ENCODE measurements at regions not wholly inside any gene's neighbourhood (a gene's known extent, or its start where the extent isn't known, plus 50 kb on each side); places are given as distances from the start of the nearest gene placed in this dataset.

DNA sequence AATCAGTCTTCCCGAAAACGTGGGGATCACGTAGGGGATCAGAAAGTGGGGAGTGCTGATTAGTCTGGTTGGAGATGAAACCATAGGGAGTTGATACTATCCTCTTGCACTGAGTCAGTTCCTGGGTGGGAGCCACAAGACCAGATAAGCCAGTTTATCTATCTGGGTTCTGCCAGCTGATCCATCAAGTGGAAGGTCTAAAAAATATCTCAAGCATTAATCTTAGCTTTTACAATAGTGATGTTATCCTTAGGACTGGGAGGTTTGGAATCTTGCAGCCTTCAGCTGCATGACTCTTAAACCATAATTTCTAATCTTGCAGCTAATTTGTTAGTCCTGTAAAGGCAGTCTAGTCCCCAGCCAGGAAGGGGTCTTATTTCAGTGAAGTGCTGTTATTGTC, 2474.2 kb downstream of the PCDH9 start:
- ATAC-seq (no peak), DNase-seq (ENCODE audit: low spot score) (no peak)
- no peak for TF ChIP-seq POLR2AphosphoS5 (IDR thresholded peaks at IDR 0.05; ENCODE audit: low read depth)
- TF ChIP-seq, protein P1, sequence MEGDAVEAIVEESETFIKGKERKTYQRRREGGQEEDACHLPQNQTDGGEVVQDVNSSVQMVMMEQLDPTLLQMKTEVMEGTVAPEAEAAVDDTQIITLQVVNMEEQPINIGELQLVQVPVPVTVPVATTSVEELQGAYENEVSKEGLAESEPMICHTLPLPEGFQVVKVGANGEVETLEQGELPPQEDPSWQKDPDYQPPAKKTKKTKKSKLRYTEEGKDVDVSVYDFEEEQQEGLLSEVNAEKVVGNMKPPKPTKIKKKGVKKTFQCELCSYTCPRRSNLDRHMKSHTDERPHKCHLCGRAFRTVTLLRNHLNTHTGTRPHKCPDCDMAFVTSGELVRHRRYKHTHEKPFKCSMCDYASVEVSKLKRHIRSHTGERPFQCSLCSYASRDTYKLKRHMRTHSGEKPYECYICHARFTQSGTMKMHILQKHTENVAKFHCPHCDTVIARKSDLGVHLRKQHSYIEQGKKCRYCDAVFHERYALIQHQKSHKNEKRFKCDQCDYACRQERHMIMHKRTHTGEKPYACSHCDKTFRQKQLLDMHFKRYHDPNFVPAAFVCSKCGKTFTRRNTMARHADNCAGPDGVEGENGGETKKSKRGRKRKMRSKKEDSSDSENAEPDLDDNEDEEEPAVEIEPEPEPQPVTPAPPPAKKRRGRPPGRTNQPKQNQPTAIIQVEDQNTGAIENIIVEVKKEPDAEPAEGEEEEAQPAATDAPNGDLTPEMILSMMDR (conservative IDR thresholded peaks at IDR 0.05; ENCODE audit: low read depth in 2 of 2) = no peak
- no peak for TF ChIP-seq NANOG (IDR thresholded peaks at IDR 0.05; ENCODE audit: borderline replicate concordance)
- no peak for TF ChIP-seq EZH2 (IDR thresholded peaks at IDR 0.05; ENCODE audit: low read depth, unreplicated experiment)
- no peak for TF ChIP-seq JUNB (IDR thresholded peaks at IDR 0.05; ENCODE audit: unreplicated experiment)
- no peak for TF ChIP-seq EZH2phosphoT487 (IDR thresholded peaks at IDR 0.05; ENCODE audit: unreplicated experiment)
- TF ChIP-seq ZNF331 (CRISPR knock-in tag; IDR thresholded peaks at IDR 0.05; ENCODE audit: low read depth) = no peak
- no peak for TF ChIP-seq STAT1 (IDR thresholded peaks at IDR 0.05; ENCODE audit: unreplicated experiment)
- no peak for TF ChIP-seq CREB1 (CRISPR knock-in tag; IDR thresholded peaks at IDR 0.05; ENCODE audit: low read depth)
- TF ChIP-seq, protein P2, sequence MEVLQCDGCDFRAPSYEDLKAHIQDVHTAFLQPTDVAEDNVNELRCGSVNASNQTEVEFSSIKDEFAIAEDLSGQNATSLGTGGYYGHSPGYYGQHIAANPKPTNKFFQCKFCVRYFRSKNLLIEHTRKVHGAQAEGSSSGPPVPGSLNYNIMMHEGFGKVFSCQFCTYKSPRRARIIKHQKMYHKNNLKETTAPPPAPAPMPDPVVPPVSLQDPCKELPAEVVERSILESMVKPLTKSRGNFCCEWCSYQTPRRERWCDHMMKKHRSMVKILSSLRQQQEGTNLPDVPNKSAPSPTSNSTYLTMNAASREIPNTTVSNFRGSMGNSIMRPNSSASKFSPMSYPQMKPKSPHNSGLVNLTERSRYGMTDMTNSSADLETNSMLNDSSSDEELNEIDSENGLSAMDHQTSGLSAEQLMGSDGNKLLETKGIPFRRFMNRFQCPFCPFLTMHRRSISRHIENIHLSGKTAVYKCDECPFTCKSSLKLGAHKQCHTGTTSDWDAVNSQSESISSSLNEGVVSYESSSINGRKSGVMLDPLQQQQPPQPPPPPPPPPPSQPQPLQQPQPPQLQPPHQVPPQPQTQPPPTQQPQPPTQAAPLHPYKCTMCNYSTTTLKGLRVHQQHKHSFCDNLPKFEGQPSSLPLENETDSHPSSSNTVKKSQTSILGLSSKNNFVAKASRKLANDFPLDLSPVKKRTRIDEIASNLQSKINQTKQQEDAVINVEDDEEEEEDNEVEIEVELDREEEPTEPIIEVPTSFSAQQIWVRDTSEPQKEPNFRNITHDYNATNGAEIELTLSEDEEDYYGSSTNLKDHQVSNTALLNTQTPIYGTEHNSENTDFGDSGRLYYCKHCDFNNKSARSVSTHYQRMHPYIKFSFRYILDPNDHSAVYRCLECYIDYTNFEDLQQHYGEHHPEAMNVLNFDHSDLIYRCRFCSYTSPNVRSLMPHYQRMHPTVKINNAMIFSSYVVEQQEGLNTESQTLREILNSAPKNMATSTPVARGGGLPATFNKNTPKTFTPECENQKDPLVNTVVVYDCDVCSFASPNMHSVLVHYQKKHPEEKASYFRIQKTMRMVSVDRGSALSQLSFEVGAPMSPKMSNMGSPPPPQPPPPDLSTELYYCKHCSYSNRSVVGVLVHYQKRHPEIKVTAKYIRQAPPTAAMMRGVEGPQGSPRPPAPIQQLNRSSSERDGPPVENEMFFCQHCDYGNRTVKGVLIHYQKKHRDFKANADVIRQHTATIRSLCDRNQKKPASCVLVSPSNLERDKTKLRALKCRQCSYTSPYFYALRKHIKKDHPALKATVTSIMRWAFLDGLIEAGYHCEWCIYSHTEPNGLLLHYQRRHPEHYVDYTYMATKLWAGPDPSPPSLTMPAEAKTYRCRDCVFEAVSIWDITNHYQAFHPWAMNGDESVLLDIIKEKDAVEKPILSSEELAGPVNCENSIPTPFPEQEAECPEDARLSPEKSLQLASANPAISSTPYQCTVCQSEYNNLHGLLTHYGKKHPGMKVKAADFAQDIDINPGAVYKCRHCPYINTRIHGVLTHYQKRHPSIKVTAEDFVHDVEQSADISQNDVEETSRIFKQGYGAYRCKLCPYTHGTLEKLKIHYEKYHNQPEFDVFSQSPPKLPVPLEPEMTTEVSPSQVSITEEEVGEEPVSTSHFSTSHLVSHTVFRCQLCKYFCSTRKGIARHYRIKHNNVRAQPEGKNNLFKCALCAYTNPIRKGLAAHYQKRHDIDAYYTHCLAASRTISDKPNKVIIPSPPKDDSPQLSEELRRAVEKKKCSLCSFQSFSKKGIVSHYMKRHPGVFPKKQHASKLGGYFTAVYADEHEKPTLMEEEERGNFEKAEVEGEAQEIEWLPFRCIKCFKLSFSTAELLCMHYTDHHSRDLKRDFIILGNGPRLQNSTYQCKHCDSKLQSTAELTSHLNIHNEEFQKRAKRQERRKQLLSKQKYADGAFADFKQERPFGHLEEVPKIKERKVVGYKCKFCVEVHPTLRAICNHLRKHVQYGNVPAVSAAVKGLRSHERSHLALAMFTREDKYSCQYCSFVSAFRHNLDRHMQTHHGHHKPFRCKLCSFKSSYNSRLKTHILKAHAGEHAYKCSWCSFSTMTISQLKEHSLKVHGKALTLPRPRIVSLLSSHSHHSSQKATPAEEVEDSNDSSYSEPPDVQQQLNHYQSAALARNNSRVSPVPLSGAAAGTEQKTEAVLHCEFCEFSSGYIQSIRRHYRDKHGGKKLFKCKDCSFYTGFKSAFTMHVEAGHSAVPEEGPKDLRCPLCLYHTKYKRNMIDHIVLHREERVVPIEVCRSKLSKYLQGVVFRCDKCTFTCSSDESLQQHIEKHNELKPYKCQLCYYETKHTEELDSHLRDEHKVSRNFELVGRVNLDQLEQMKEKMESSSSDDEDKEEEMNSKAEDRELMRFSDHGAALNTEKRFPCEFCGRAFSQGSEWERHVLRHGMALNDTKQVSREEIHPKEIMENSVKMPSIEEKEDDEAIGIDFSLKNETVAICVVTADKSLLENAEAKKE (CRISPR knock-in tag; IDR thresholded peaks at IDR 0.05) = no peak
- TF ChIP-seq, protein P3, sequence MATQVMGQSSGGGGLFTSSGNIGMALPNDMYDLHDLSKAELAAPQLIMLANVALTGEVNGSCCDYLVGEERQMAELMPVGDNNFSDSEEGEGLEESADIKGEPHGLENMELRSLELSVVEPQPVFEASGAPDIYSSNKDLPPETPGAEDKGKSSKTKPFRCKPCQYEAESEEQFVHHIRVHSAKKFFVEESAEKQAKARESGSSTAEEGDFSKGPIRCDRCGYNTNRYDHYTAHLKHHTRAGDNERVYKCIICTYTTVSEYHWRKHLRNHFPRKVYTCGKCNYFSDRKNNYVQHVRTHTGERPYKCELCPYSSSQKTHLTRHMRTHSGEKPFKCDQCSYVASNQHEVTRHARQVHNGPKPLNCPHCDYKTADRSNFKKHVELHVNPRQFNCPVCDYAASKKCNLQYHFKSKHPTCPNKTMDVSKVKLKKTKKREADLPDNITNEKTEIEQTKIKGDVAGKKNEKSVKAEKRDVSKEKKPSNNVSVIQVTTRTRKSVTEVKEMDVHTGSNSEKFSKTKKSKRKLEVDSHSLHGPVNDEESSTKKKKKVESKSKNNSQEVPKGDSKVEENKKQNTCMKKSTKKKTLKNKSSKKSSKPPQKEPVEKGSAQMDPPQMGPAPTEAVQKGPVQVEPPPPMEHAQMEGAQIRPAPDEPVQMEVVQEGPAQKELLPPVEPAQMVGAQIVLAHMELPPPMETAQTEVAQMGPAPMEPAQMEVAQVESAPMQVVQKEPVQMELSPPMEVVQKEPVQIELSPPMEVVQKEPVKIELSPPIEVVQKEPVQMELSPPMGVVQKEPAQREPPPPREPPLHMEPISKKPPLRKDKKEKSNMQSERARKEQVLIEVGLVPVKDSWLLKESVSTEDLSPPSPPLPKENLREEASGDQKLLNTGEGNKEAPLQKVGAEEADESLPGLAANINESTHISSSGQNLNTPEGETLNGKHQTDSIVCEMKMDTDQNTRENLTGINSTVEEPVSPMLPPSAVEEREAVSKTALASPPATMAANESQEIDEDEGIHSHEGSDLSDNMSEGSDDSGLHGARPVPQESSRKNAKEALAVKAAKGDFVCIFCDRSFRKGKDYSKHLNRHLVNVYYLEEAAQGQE (IDR thresholded peaks at IDR 0.05; ENCODE audit: unreplicated experiment) = no peak
- TF ChIP-seq ZNF114 (CRISPR knock-in tag; IDR thresholded peaks at IDR 0.05) = no peak
- H4K20me1 ChIP-seq (replicated peaks; ENCODE audit: insufficient read depth) = no peaks in the 10 kb centered on the region
- Mint-ChIP-seq H3K4me1 (peaks cover 19% of the 10 kb centered on the region), H3K4me3 (no peak overlapping the region), H3K27ac (no peak overlapping the region), H3K36me3 (ENCODE audit: low read depth) (peaks cover 5% of the 10 kb centered on the region; the same call in 1 of the 3 replicates), H3K27me3 (ENCODE audit: insufficient read depth, low read depth, poor library complexity) (no peaks in the 10 kb centered on the region), H3K9me3 (no peaks in the 10 kb centered on the region; the same call in 2 of the 3 replicates)
- no peaks in the 10 kb centered on the region for H3K9me2 ChIP-seq (ENCODE audit: insufficient read depth)
- no peaks in the 10 kb centered on the region for H3K27me3 ChIP-seq (ENCODE audit: insufficient read depth)
- no peak overlapping the region for H2AFZ ChIP-seq
- H3F3A ChIP-seq (replicated peaks; ENCODE audit: low read depth) = no peaks in the 10 kb centered on the region
- no peak overlapping the region for H3K27ac ChIP-seq (ENCODE audit: low read depth)
- H3K4me3 ChIP-seq = no peak overlapping the region
- no peaks in the 10 kb centered on the region for H3K36me3 ChIP-seq (ENCODE audit: insufficient read depth)
- H3K4me1 ChIP-seq (ENCODE audit: insufficient read depth) = peaks cover 12% of the 10 kb centered on the region; the same call in 1 of the 2 replicates
- H3K79me2 ChIP-seq (replicated peaks; ENCODE audit: insufficient read depth) = no peaks in the 10 kb centered on the region
- H3K4me2 ChIP-seq = no peak overlapping the region

Measured in GM23338 (cell line).